ENCODE measurements at regions not wholly inside any gene's neighbourhood (a gene's known extent, or its start where the extent isn't known, plus 50 kb on each side); places are given as distances from the start of the nearest gene placed in this dataset.

- TF ChIP-seq CDX4 (CRISPR knock-in tag; IDR thresholded peaks at IDR 0.05; ENCODE audit: borderline replicate concordance): no peak
- no peak for TF ChIP-seq USF2 (CRISPR knock-in tag; IDR thresholded peaks at IDR 0.05)
- no peak for TF ChIP-seq CTCF (IDR thresholded peaks at IDR 0.05)
- TF ChIP-seq STAT6 (CRISPR knock-in tag; conservative IDR thresholded peaks at IDR 0.05; ENCODE audit: low read depth): no peak
- TF ChIP-seq NR2C2 (CRISPR knock-in tag; IDR thresholded peaks at IDR 0.05): no peak
- TF ChIP-seq USF1 (CRISPR knock-in tag; IDR thresholded peaks at IDR 0.05): no peak
Measured at GRCh38 chr5:158381614-158382160, 522.7 kb upstream of the CLINT1 start.

Data from WTC11 (cell line).